K562 (cell line): ENCODE measurements at regions not wholly inside any gene's neighbourhood (a gene's known extent, or its start where the extent isn't known, plus 50 kb on each side); places are given as distances from the start of the nearest gene placed in this dataset.

Source experiments
- ATAC-seq: fragments of 200-7000 bp; cut with Tn5 transposase; 3 replicates; pipeline ENCODE4 v1.9.1; 2020; ENCODE audit warnings: moderate library complexity
- BruUV-seq: library from RNA; stranded (reverse); fragments of 400-500 nt; replicated peaks from 2 replicates; lab custom pipeline; 2021; lab: Mats Ljungman, UMichigan
- CTCF ChIA-PET: fragments of 300-600 bp; formaldehyde crosslinking; extraction: SDS; loops from one replicate; lab custom pipeline; 2021; ENCODE audit warnings: low intra/inter-chr PET ratio; lab: Yijun Ruan, JAX
- POLR2A ChIA-PET: fragments of 300-600, 350-650 bp; sonication (Branson Sonifier 250); formaldehyde crosslinking; extraction: SDS; loops from one replicate; lab custom pipeline; 2021; ENCODE audit warnings: antibody characterized with exemption, inconsistent platforms; lab: Yijun Ruan, JAX
- DNase-seq, 4 experiments: peaks; one replicate each; pipeline versions ENCODE4 v3.0.0 to v3.0.0-alpha.2; 2011 to 2018; ENCODE audit warnings: low spot score in 3 of 4, mixed read lengths in 3 of 4; ENCODE audit errors: extremely low read depth in 1 of 4
- FAIRE-seq: peaks from 2 replicates; lab custom pipeline; 2011; peaks lifted over from hg19 to GRCh38; lab: Jason Lieb, UNC
- H2AFZ ChIP-seq: 2 replicates; pipeline ENCODE4 v1.6.0; 2011; ENCODE audit warnings: low read depth, low read length, control low read depth, inconsistent platforms
- H3K27ac ChIP-seq: fragments of 200-600 bp; 3 replicates; pipeline ENCODE4 v1.8.0; 2011; ENCODE audit warnings: low read depth, mild to moderate bottlenecking, control low read depth, inconsistent platforms, low read length, moderate library complexity, mixed read lengths; ENCODE audit errors: extremely low read depth
- H3K27me3 ChIP-seq, 2 experiments: fragments of 300-600 bp in 1 of 2; 2 replicates in 1 of 2; 3 replicates in 1 of 2; pipeline versions ENCODE4 v1.6.0 to v1.8.0; 2011; ENCODE audit warnings: inconsistent platforms in 2 of 2, low read length in 2 of 2, mild to moderate bottlenecking in 1 of 2, mixed read lengths in 1 of 2, moderate library complexity in 1 of 2; ENCODE audit not compliant: control insufficient read depth in 2 of 2, insufficient read depth in 2 of 2
- H3K36me3 ChIP-seq: fragments of 300-600 bp; 3 replicates; pipeline ENCODE4 v1.8.0; 2011; ENCODE audit warnings: mild to moderate bottlenecking, low read length, inconsistent platforms; ENCODE audit not compliant: control insufficient read depth, insufficient read depth
- H3K4me1 ChIP-seq, 2 experiments: fragments of 200-600 bp in 1 of 2; replicated peaks in 1 of 2; 2 replicates in 1 of 2; 3 replicates in 1 of 2; pipeline versions ENCODE4 v1.5.1 to v1.8.0; 2011; ENCODE audit warnings: inconsistent platforms in 2 of 2, low read length in 2 of 2, mild to moderate bottlenecking in 1 of 2, mixed read lengths in 1 of 2, moderate library complexity in 1 of 2; ENCODE audit not compliant: control insufficient read depth in 2 of 2, insufficient read depth in 2 of 2
- H3K4me2 ChIP-seq: 2 replicates; pipeline ENCODE4 v1.6.1; 2011; ENCODE audit warnings: low read length, control low read depth, inconsistent platforms, mixed read lengths; ENCODE audit not compliant: insufficient read depth
- H3K4me3 ChIP-seq: fragments of 200-600 bp; sonication (generic), shearing (Covaris generic); 2 replicates; pipeline ENCODE4 v1.5.1; 2016; ENCODE audit warnings: control low read depth, inconsistent platforms
- H3K79me2 ChIP-seq: fragments of 200-600 bp; 3 replicates; pipeline ENCODE4 v1.8.0; 2011; ENCODE audit warnings: low read length, inconsistent platforms; ENCODE audit not compliant: control insufficient read depth, insufficient read depth
- H3K9ac ChIP-seq, 2 experiments: 2 replicates each; pipeline versions ENCODE4 v1.6.0 to v1.6.1; 2011; ENCODE audit warnings: low read depth in 2 of 2, low read length in 2 of 2, control low read depth in 1 of 2, inconsistent platforms in 1 of 2, mild to moderate bottlenecking in 1 of 2, mixed read lengths in 1 of 2; ENCODE audit not compliant: insufficient read depth in 1 of 2
- H3K9me1 ChIP-seq: one replicate; pipeline ENCODE4 v1.6.0; 2011; ENCODE audit warnings: inconsistent platforms, mild to moderate bottlenecking, low read length, moderate library complexity; ENCODE audit not compliant: control insufficient read depth, insufficient read depth
- H3K9me3 ChIP-seq: replicated peaks from 2 replicates; pipeline ENCODE4 v1.5.1; 2011; ENCODE audit warnings: low read depth, low read length, inconsistent platforms; ENCODE audit not compliant: control insufficient read depth, insufficient read depth
- H4K20me1 ChIP-seq: replicated peaks from 2 replicates; pipeline ENCODE4 v1.6.1; 2011; ENCODE audit warnings: low read length, inconsistent platforms, mixed read lengths; ENCODE audit not compliant: control insufficient read depth, insufficient read depth
- ETV5 ChIP-seq: sonication (generic); formaldehyde crosslinking; IDR thresholded peaks from 2 replicates; pipeline ENCODE4 v1.4.0; 2020; ENCODE audit warnings: low read depth, mild to moderate bottlenecking, missing genetic modification reagents
- KDM2B ChIP-seq: fragments of 250-450 bp; sonication (Bioruptor Pico); IDR thresholded peaks from 2 replicates; pipeline ENCODE4 v1.8.0; 2021; ENCODE audit warnings: mild to moderate bottlenecking, moderate library complexity
- MECOM ChIP-seq: fragments of 250-450 bp; sonication (Bioruptor Pico); IDR thresholded peaks from 2 replicates; pipeline ENCODE4 v1.8.0; 2022; ENCODE audit warnings: inconsistent platforms
- PTBP1 ChIP-seq: fragments of 200-400 bp; formaldehyde crosslinking; IDR thresholded peaks from 2 replicates; pipeline ENCODE4 v1.6.1; 2017; ENCODE audit warnings: low read depth, low read length
- RAD51 ChIP-seq: fragments of 450-650 bp; IDR thresholded peaks from 2 replicates; pipeline ENCODE4 v1.7.1; 2016; ENCODE audit warnings: low read depth, mild to moderate bottlenecking, borderline replicate concordance
- SP1 ChIP-seq: sonication (generic); formaldehyde crosslinking; IDR thresholded peaks from 2 replicates; pipeline ENCODE4 v1.8.1; 2022; ENCODE audit warnings: mild to moderate bottlenecking, missing genetic modification reagents
- SRSF3 ChIP-seq: fragments of 200-400 bp; formaldehyde crosslinking; IDR thresholded peaks from 2 replicates; pipeline ENCODE4 v1.6.1; 2016; ENCODE audit warnings: mild to moderate bottlenecking, low read length, moderate library complexity; ENCODE audit not compliant: insufficient read depth
- YY1 ChIP-seq, 3 experiments: IDR thresholded peaks; 2 replicates each; pipeline ENCODE4 v1.6.1; 2011; ENCODE audit warnings: low read length in 2 of 3, mild to moderate bottlenecking in 2 of 3, moderate library complexity in 2 of 3, borderline replicate concordance in 1 of 3, control low read depth in 1 of 3, low read depth in 1 of 3; ENCODE audit not compliant: insufficient read depth in 3 of 3, insufficient replicate concordance in 2 of 3, control insufficient read depth in 1 of 3, insufficient read length in 1 of 3; ENCODE audit errors: extremely low read depth in 1 of 3
- ZEB2 ChIP-seq: fragments of 450-650 bp; IDR thresholded peaks from 2 replicates; pipeline ENCODE4 v1.6.1; 2016
- ZFPM2 ChIP-seq: fragments of 250-450 bp; sonication (Bioruptor Pico); IDR thresholded peaks from 2 replicates; pipeline ENCODE4 v1.5.1; 2022; ENCODE audit warnings: mild to moderate bottlenecking
- WGBS: fragments of 100-300 bp; shearing (Covaris generic); methylation state at CpG from one replicate; pipeline ENCODE4 v1.1.6; 2016; ENCODE audit warnings: low coverage, mixed read lengths; ENCODE audit not compliant: insufficient coverage; ENCODE audit errors: missing lambda C conversion rate; 5-methylcytosine and 5-hydroxymethylcytosine counted together
- in situ Hi-C: fragments of 300-500 bp; cut with MboI; formaldehyde crosslinking; loops from 4 replicates; pipeline ENCODE4 v1.15.0; 2018; ENCODE audit warnings: inconsistent platforms, mixed read lengths
- intact Hi-C: fragments of 100-400 bp; cut with micrococcal nuclease; formaldehyde crosslinking; loops from 2 replicates; pipeline ENCODE4 v1.14.2; 2022
- TF ChIP-seq, protein P1 (sequence below): sonication (generic); formaldehyde crosslinking; IDR thresholded peaks from 2 replicates; pipeline ENCODE4 v1.8.0; 2023; ENCODE audit warnings: mild to moderate bottlenecking, missing genetic modification reagents
- TF ChIP-seq, protein P2 (sequence below), 2 experiments: fragments of 150-350 bp in 1 of 2; IDR thresholded peaks; 2 replicates each; pipeline ENCODE4 v1.6.1; 2012 to 2016; ENCODE audit warnings: low read depth in 2 of 2, low read length in 2 of 2, mild to moderate bottlenecking in 1 of 2, moderate library complexity in 1 of 2

GRCh38 chr7:155943251-155943899 lies 131.1 kb upstream of the SHH start (continued):
- TF ChIP-seq, protein P1, sequence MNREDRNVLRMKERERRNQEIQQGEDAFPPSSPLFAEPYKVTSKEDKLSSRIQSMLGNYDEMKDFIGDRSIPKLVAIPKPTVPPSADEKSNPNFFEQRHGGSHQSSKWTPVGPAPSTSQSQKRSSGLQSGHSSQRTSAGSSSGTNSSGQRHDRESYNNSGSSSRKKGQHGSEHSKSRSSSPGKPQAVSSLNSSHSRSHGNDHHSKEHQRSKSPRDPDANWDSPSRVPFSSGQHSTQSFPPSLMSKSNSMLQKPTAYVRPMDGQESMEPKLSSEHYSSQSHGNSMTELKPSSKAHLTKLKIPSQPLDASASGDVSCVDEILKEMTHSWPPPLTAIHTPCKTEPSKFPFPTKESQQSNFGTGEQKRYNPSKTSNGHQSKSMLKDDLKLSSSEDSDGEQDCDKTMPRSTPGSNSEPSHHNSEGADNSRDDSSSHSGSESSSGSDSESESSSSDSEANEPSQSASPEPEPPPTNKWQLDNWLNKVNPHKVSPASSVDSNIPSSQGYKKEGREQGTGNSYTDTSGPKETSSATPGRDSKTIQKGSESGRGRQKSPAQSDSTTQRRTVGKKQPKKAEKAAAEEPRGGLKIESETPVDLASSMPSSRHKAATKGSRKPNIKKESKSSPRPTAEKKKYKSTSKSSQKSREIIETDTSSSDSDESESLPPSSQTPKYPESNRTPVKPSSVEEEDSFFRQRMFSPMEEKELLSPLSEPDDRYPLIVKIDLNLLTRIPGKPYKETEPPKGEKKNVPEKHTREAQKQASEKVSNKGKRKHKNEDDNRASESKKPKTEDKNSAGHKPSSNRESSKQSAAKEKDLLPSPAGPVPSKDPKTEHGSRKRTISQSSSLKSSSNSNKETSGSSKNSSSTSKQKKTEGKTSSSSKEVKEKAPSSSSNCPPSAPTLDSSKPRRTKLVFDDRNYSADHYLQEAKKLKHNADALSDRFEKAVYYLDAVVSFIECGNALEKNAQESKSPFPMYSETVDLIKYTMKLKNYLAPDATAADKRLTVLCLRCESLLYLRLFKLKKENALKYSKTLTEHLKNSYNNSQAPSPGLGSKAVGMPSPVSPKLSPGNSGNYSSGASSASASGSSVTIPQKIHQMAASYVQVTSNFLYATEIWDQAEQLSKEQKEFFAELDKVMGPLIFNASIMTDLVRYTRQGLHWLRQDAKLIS = no peak

DNA sequence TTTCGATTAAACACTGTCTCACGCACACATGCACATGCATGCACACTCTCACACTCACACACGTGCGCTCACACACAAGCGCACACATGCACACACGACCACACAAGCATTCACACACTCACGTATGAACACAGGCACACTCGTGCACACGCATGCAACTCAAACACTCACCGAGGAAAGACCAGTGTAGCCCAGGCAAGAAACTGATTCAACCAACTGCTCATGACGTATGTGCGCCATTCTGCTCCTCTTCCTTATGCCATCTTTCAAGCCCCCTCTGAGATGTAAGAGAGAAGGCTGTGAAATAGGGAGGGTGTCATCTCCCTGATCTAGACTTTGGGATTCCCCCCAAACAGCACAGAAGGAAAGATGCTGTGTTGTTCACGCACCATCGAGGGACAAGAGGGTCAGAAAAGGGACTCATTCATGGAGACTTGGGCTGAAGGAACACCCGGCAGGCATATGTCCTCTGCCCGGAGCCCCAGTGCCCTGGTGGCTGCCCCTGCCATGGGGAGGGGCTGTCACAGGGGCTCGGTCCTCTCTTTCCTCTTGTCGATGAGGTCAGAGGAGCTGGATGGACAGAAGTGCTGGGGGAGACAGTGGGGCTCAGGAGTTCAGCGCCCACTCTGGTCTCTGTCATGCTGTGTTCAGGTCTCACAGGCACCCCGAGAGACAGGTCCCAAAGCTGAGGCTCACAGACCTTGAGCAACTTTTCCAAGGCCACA lies 130.1 kb upstream of the SHH start:
- H3K27me3 ChIP-seq = peaks cover 24 to 29% of the 10 kb centered on the region in 2 experiments
- DNase-seq = no peak
- in situ Hi-C loops (no loop called here), intact Hi-C loops (no loop called here)
- no peak for ATAC-seq
- H3K9me3 ChIP-seq = no peaks in the 10 kb centered on the region
- H3K9me1 ChIP-seq = no peaks in the 10 kb centered on the region
- POLR2A ChIA-PET = interaction anchor here (0.6 kb wide), 2 partner anchors 28 to 108 kb away, joined by 3 read pairs; no protein-coding TSS in a partner anchor
- FAIRE-seq = no peak
- no peaks in the 10 kb centered on the region for H3K4me1 ChIP-seq
- H3K9ac ChIP-seq = no peak overlapping the region
- no peaks in the 10 kb centered on the region for H3K79me2 ChIP-seq
- BruUV-seq = no TSS peak
- under 1% methylated on average over 20 of the region's 20 CpGs for WGBS
- CTCF ChIA-PET = no interaction called here
- H2AFZ ChIP-seq = no peak overlapping the region
- H3K4me2 ChIP-seq = no peak overlapping the region
- H3K27ac ChIP-seq = no peak overlapping the region
- H3K4me3 ChIP-seq = no peak overlapping the region
- H3K36me3 ChIP-seq = no peaks in the 10 kb centered on the region
- H4K20me1 ChIP-seq = no peaks in the 10 kb centered on the region; the same call in 1 of the 2 replicates
- no peak for TF ChIP-seq SP1
- TF ChIP-seq ZFPM2 (CRISPR knock-in tag) = no peak
- no peak for TF ChIP-seq ETV5 (CRISPR knock-in tag)
- TF ChIP-seq SRSF3 = no peak
- TF ChIP-seq YY1 (IDR thresholded peaks at IDR 0.05; ENCODE audit: borderline replicate concordance in 1 of 3, control insufficient read depth in 1 of 3, extremely low read depth in 1 of 3, insufficient read depth in 3 of 3, insufficient read length in 1 of 3, insufficient replicate concordance in 2 of 3, low read depth in 1 of 3, low read length in 2 of 3) = no peak
- no peak for TF ChIP-seq MECOM
- no peak for TF ChIP-seq KDM2B (CRISPR knock-in tag)
- TF ChIP-seq RAD51 = no peak
- no peak for TF ChIP-seq ZEB2
- no peak for TF ChIP-seq PTBP1
- TF ChIP-seq, protein P2, sequence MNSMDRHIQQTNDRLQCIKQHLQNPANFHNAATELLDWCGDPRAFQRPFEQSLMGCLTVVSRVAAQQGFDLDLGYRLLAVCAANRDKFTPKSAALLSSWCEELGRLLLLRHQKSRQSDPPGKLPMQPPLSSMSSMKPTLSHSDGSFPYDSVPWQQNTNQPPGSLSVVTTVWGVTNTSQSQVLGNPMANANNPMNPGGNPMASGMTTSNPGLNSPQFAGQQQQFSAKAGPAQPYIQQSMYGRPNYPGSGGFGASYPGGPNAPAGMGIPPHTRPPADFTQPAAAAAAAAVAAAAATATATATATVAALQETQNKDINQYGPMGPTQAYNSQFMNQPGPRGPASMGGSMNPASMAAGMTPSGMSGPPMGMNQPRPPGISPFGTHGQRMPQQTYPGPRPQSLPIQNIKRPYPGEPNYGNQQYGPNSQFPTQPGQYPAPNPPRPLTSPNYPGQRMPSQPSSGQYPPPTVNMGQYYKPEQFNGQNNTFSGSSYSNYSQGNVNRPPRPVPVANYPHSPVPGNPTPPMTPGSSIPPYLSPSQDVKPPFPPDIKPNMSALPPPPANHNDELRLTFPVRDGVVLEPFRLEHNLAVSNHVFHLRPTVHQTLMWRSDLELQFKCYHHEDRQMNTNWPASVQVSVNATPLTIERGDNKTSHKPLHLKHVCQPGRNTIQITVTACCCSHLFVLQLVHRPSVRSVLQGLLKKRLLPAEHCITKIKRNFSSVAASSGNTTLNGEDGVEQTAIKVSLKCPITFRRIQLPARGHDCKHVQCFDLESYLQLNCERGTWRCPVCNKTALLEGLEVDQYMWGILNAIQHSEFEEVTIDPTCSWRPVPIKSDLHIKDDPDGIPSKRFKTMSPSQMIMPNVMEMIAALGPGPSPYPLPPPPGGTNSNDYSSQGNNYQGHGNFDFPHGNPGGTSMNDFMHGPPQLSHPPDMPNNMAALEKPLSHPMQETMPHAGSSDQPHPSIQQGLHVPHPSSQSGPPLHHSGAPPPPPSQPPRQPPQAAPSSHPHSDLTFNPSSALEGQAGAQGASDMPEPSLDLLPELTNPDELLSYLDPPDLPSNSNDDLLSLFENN (IDR thresholded peaks at IDR 0.05; ENCODE audit: low read depth in 2 of 2, low read length in 2 of 2) = no peak
